Keratinocyte (primary cell): ENCODE measurements at regions not wholly inside any gene's neighbourhood (a gene's known extent, or its start where the extent isn't known, plus 50 kb on each side); places are given as distances from the start of the nearest gene placed in this dataset.

Source experiments
- EZH2 ChIP-seq: IDR thresholded peaks from one replicate; pipeline ENCODE4 v1.6.1; 2012; ENCODE audit warnings: inconsistent platforms, mild to moderate bottlenecking, low read length, moderate library complexity
- TF ChIP-seq, protein P1 (sequence below), 3 experiments: IDR thresholded peaks in 1 of 3; conservative IDR thresholded peaks in 1 of 3; optimal IDR thresholded peaks in 1 of 3; 2 replicates in 2 of 3; 3 replicates in 1 of 3; pipeline versions ENCODE3 to v1.5.1; 2011; ENCODE audit warnings: low read length in 3 of 3, mild to moderate bottlenecking in 3 of 3, moderate library complexity in 2 of 3, control low read depth in 1 of 3, inconsistent platforms in 1 of 3; ENCODE audit not compliant: insufficient read depth in 2 of 3; ENCODE audit errors: extremely low read depth in 1 of 3

DNA sequence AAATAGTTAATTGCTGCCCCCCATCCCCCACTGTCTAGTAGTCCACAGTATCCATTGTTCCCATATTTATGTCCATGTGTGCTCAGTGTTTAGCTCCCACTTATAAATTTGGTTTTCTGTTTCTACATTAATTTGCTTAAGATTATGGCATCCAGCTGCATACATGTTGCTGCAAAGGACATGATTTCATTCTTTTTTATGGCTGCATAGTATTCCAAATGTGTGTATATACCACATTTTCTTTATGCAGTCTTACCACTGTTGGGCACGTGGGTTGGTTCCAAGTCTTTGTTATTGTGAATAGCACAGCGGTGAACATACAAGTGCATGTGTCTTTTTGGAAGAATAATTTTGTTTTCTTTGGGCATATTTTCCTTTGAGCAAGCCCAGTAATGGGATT, 113.0 kb upstream of the LNX1 start:
- TF ChIP-seq, protein P1, sequence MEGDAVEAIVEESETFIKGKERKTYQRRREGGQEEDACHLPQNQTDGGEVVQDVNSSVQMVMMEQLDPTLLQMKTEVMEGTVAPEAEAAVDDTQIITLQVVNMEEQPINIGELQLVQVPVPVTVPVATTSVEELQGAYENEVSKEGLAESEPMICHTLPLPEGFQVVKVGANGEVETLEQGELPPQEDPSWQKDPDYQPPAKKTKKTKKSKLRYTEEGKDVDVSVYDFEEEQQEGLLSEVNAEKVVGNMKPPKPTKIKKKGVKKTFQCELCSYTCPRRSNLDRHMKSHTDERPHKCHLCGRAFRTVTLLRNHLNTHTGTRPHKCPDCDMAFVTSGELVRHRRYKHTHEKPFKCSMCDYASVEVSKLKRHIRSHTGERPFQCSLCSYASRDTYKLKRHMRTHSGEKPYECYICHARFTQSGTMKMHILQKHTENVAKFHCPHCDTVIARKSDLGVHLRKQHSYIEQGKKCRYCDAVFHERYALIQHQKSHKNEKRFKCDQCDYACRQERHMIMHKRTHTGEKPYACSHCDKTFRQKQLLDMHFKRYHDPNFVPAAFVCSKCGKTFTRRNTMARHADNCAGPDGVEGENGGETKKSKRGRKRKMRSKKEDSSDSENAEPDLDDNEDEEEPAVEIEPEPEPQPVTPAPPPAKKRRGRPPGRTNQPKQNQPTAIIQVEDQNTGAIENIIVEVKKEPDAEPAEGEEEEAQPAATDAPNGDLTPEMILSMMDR (optimal IDR thresholded peaks at IDR 0.05 in 1 of 3, IDR thresholded peaks at IDR 0.05 in 1 of 3, conservative IDR thresholded peaks at IDR 0.05 in 1 of 3; ENCODE audit: extremely low read depth in 1 of 3, insufficient read depth in 2 of 3, low read length in 3 of 3): no peak
- TF ChIP-seq EZH2: no peak
